PC-9 (cell line): ENCODE measurements at regions not wholly inside any gene's neighbourhood (a gene's known extent, or its start where the extent isn't known, plus 50 kb on each side); places are given as distances from the start of the nearest gene placed in this dataset.

ENCODE experiments used
- CTCF ChIP-seq: fragments of 200-600 bp; sonication (generic); conservative IDR thresholded peaks from 2 replicates; pipeline ENCODE4 v1.6.1; 2017; ENCODE audit warnings: mixed run types, antibody characterized with exemption, mild to moderate bottlenecking, moderate library complexity
- EZH2 ChIP-seq: fragments of 200-600 bp; sonication (generic); IDR thresholded peaks from 2 replicates; pipeline ENCODE4 v1.8.0; 2017; ENCODE audit warnings: antibody characterized with exemption, low read depth

GRCh38 chr9:116084497-116084896 is 69.1 kb upstream of the PAPPA start:
- TF ChIP-seq CTCF = no peak
- TF ChIP-seq EZH2 = no peak
